ENCODE measurements at regions not wholly inside any gene's neighbourhood (a gene's known extent, or its start where the extent isn't known, plus 50 kb on each side); places are given as distances from the start of the nearest gene placed in this dataset.

DNA sequence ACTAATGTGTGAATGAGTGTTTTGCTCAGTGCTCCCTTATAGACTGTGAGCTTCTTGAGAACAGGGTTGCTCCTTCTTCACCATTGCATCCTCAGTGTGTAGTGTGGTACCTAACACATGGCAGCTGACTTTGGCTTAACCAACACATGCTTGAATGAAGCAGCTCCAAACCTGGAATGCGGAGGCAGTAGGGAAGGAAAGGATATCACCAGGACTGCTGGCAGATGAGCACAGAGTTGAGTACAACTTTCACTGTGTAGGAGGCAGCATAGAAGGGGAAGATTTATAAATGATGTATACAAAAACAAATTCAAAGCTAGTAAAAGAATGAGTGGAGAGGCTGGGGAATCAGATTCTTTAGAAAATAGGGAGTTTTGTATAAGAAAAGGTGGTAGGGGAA is 174.3 kb downstream of the SLIT2 start:
- TF ChIP-seq POLR2AphosphoS5 (IDR thresholded peaks at IDR 0.05) (no peak), EP300 (IDR thresholded peaks at IDR 0.05) (no peak), POLR2A (IDR thresholded peaks at IDR 0.05; ENCODE audit: low read depth) (no peak)
- TF ChIP-seq, protein P1, sequence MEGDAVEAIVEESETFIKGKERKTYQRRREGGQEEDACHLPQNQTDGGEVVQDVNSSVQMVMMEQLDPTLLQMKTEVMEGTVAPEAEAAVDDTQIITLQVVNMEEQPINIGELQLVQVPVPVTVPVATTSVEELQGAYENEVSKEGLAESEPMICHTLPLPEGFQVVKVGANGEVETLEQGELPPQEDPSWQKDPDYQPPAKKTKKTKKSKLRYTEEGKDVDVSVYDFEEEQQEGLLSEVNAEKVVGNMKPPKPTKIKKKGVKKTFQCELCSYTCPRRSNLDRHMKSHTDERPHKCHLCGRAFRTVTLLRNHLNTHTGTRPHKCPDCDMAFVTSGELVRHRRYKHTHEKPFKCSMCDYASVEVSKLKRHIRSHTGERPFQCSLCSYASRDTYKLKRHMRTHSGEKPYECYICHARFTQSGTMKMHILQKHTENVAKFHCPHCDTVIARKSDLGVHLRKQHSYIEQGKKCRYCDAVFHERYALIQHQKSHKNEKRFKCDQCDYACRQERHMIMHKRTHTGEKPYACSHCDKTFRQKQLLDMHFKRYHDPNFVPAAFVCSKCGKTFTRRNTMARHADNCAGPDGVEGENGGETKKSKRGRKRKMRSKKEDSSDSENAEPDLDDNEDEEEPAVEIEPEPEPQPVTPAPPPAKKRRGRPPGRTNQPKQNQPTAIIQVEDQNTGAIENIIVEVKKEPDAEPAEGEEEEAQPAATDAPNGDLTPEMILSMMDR (IDR thresholded peaks at IDR 0.05): no peak
